ENCODE measurements at regions not wholly inside any gene's neighbourhood (a gene's known extent, or its start where the extent isn't known, plus 50 kb on each side); places are given as distances from the start of the nearest gene placed in this dataset.

GRCh38 chr4:63799166-63799565 is 610.1 kb downstream of the TECRL start:
- DNase-seq (ENCODE audit: low spot score) = no peak

- no peak for DNase-seq (ENCODE audit: low spot score)
Measured at GRCh38 chr4:63795301-63795700, 613.9 kb downstream of the TECRL start.

GRCh38 chr4:63790377-63790776 is 618.9 kb downstream of the TECRL start:
- no peak for DNase-seq (ENCODE audit: low spot score)

GRCh38 chr4:63788271-63788670 is 621.0 kb downstream of the TECRL start:
- no peak for DNase-seq (ENCODE audit: low spot score)

GRCh38 chr4:63787326-63787725 is 621.9 kb downstream of the TECRL start:
- no peak for DNase-seq (ENCODE audit: low spot score)

- DNase-seq (ENCODE audit: low spot score) = peak; percentile 14
Measured at GRCh38 chr4:63786171-63786570, 623.1 kb downstream of the TECRL start.

GRCh38 chr4:63784822-63785221 is 624.4 kb downstream of the TECRL start:
- no peak for DNase-seq (ENCODE audit: low spot score)

- no peak for DNase-seq (ENCODE audit: low spot score)
Measured at GRCh38 chr4:63777601-63778000, 631.6 kb downstream of the TECRL start.

GRCh38 chr4:63764400-63764799 is 644.9 kb downstream of the TECRL start:
- DNase-seq (ENCODE audit: low spot score) = no peak

GRCh38 chr4:63757929-63758328 is 651.3 kb downstream of the TECRL start:
- peak; percentile 7 for DNase-seq (ENCODE audit: low spot score)

GRCh38 chr4:63742882-63743281 is 666.4 kb downstream of the TECRL start:
- no peak for DNase-seq (ENCODE audit: low spot score)

- DNase-seq (ENCODE audit: low spot score) = no peak
Measured at GRCh38 chr4:63729519-63729918, 679.7 kb downstream of the TECRL start.

GRCh38 chr4:63728480-63729177 is 680.6 kb downstream of the TECRL start:
- DNase-seq (ENCODE audit: low spot score) = no peak

GRCh38 chr4:63717384-63717783 is 691.9 kb downstream of the TECRL start:
- peak; percentile 7 for DNase-seq (ENCODE audit: low spot score)

- DNase-seq (ENCODE audit: low spot score) = no peak
Measured at GRCh38 chr4:63708661-63709060, 700.6 kb downstream of the TECRL start.

- DNase-seq (ENCODE audit: low spot score) = no peak
Measured at GRCh38 chr4:63700569-63700968, 708.7 kb downstream of the TECRL start.

GRCh38 chr4:63693321-63693720 is 715.9 kb downstream of the TECRL start:
- no peak for DNase-seq (ENCODE audit: low spot score)

GRCh38 chr4:63678358-63678931 is 730.8 kb downstream of the TECRL start:
- DNase-seq (ENCODE audit: low spot score) = no peak

GRCh38 chr4:63670735-63671134 is 738.5 kb downstream of the TECRL start:
- no peak for DNase-seq (ENCODE audit: low spot score)

- DNase-seq (ENCODE audit: low spot score) = no peak
Measured at GRCh38 chr4:63663870-63664269, 745.4 kb downstream of the TECRL start.

GRCh38 chr4:63644396-63644795 is 764.9 kb downstream of the TECRL start:
- no peak for DNase-seq (ENCODE audit: low spot score)

- no peak for DNase-seq (ENCODE audit: low spot score)
Measured at GRCh38 chr4:63637270-63637669, 772.0 kb downstream of the TECRL start.

GRCh38 chr4:63632858-63633257 is 776.4 kb downstream of the TECRL start:
- no peak for DNase-seq (ENCODE audit: low spot score)

GRCh38 chr4:63620271-63620670 is 789.0 kb downstream of the TECRL start:
- DNase-seq (ENCODE audit: low spot score) = no peak

Measured in pons (tissue), 1 donor.